Stomach (tissue), 4 donors: ENCODE measurements at regions not wholly inside any gene's neighbourhood (a gene's known extent, or its start where the extent isn't known, plus 50 kb on each side); places are given as distances from the start of the nearest gene placed in this dataset.

Experiments
- EP300 ChIP-seq: sonication (generic); formaldehyde crosslinking; IDR thresholded peaks from one replicate; pipeline ENCODE4 v1.6.1; 2017; ENCODE audit warnings: antibody characterized with exemption
- TF ChIP-seq, protein P1 (sequence below), 7 experiments: fragments of 450-650 bp in 4 of 7; fragments of 200-600 bp in 3 of 7; sonication (generic) in 3 of 7; IDR thresholded peaks; one replicate each; pipeline ENCODE4 v1.5.1; 2016 to 2019; ENCODE audit warnings: antibody characterized with exemption in 7 of 7, control low read depth in 2 of 7, mild to moderate bottlenecking in 1 of 7

- TF ChIP-seq, protein P1, sequence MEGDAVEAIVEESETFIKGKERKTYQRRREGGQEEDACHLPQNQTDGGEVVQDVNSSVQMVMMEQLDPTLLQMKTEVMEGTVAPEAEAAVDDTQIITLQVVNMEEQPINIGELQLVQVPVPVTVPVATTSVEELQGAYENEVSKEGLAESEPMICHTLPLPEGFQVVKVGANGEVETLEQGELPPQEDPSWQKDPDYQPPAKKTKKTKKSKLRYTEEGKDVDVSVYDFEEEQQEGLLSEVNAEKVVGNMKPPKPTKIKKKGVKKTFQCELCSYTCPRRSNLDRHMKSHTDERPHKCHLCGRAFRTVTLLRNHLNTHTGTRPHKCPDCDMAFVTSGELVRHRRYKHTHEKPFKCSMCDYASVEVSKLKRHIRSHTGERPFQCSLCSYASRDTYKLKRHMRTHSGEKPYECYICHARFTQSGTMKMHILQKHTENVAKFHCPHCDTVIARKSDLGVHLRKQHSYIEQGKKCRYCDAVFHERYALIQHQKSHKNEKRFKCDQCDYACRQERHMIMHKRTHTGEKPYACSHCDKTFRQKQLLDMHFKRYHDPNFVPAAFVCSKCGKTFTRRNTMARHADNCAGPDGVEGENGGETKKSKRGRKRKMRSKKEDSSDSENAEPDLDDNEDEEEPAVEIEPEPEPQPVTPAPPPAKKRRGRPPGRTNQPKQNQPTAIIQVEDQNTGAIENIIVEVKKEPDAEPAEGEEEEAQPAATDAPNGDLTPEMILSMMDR (IDR thresholded peaks at IDR 0.05), result no peak
- no peak for TF ChIP-seq EP300
Observed at GRCh38 chrX:7204619-7205018, 56.7 kb upstream of the PUDP start.
